ENCODE measurements at regions not wholly inside any gene's neighbourhood (a gene's known extent, or its start where the extent isn't known, plus 50 kb on each side); places are given as distances from the start of the nearest gene placed in this dataset.

GRCh38 chr9:95724253-95724991 lies 151.1 kb upstream of the ERCC6L2 start:
- TF ChIP-seq ZBTB33 (IDR thresholded peaks at IDR 0.05; ENCODE audit: extremely low read depth, insufficient replicate concordance, low read length) (no peak), POLR2AphosphoS5 (IDR thresholded peaks at IDR 0.05; ENCODE audit: low read depth, low read length) (no peak), EZH2 (IDR thresholded peaks at IDR 0.05) (no peak), POLR2A (IDR thresholded peaks at IDR 0.05; ENCODE audit: borderline replicate concordance, extremely low read depth, insufficient read depth, insufficient read length) (no peak), YY1 (IDR thresholded peaks at IDR 0.05; ENCODE audit: extremely low read depth, insufficient replicate concordance, low read depth, low read length) (no peak), SIN3A (IDR thresholded peaks at IDR 0.05; ENCODE audit: low read depth) (no peak), ZFX (IDR thresholded peaks at IDR 0.05) (no peak), CEBPB (IDR thresholded peaks at IDR 0.05; ENCODE audit: low read depth) (no peak), CBX3 (IDR thresholded peaks at IDR 0.05; ENCODE audit: low read depth) (no peak), EGR1 (IDR thresholded peaks at IDR 0.05; ENCODE audit: low read depth) (no peak), SRF (IDR thresholded peaks at IDR 0.05; ENCODE audit: low read depth) (no peak)
- TF ChIP-seq, protein P1, sequence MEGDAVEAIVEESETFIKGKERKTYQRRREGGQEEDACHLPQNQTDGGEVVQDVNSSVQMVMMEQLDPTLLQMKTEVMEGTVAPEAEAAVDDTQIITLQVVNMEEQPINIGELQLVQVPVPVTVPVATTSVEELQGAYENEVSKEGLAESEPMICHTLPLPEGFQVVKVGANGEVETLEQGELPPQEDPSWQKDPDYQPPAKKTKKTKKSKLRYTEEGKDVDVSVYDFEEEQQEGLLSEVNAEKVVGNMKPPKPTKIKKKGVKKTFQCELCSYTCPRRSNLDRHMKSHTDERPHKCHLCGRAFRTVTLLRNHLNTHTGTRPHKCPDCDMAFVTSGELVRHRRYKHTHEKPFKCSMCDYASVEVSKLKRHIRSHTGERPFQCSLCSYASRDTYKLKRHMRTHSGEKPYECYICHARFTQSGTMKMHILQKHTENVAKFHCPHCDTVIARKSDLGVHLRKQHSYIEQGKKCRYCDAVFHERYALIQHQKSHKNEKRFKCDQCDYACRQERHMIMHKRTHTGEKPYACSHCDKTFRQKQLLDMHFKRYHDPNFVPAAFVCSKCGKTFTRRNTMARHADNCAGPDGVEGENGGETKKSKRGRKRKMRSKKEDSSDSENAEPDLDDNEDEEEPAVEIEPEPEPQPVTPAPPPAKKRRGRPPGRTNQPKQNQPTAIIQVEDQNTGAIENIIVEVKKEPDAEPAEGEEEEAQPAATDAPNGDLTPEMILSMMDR (IDR thresholded peaks at IDR 0.05 in 2 of 3, conservative IDR thresholded peaks at IDR 0.05 in 1 of 3; ENCODE audit: borderline replicate concordance in 1 of 3, insufficient read depth in 1 of 3, low read depth in 2 of 3, low read length in 2 of 3), result no peak
